HepG2 (cell line): ENCODE measurements at regions not wholly inside any gene's neighbourhood (a gene's known extent, or its start where the extent isn't known, plus 50 kb on each side); places are given as distances from the start of the nearest gene placed in this dataset.

Source experiments
- ATAC-seq: fragments of 200-7000 bp; cut with Tn5 transposase; 3 replicates; pipeline ENCODE4 v1.9.1; 2020; ENCODE audit warnings: mild to moderate bottlenecking, moderate library complexity
- BruUV-seq: library from RNA; stranded (reverse); fragments of 400-500 nt; replicated peaks from 2 replicates; lab custom pipeline; 2021; lab: Mats Ljungman, UMichigan
- CTCF ChIA-PET: fragments of 300-600 bp; formaldehyde crosslinking; extraction: SDS; loops from one replicate; lab custom pipeline; 2021; ENCODE audit warnings: low total read pairs, inconsistent platforms, low intra/inter-chr PET ratio; lab: Yijun Ruan, JAX
- POLR2A ChIA-PET: fragments of 350-600 bp; sonication (Branson Sonifier 250); formaldehyde crosslinking; loops from one replicate; lab custom pipeline; 2020; ENCODE audit warnings: antibody characterized with exemption, inconsistent platforms; lab: Yijun Ruan, JAX
- DNase-seq: peaks from one replicate; pipeline ENCODE4 v3.0.0-alpha.2; 2015; ENCODE audit warnings: low spot score
- FAIRE-seq: peaks from 3 replicates; lab custom pipeline; 2011; peaks lifted over from hg19 to GRCh38; lab: Jason Lieb, UNC
- H2AFZ ChIP-seq: one replicate; pipeline ENCODE4 v1.6.1; 2011; ENCODE audit warnings: low read length, inconsistent platforms
- H3K27ac ChIP-seq: fragments of 300-600 bp; 3 replicates; pipeline ENCODE4 v1.8.0; 2011; ENCODE audit warnings: mixed run types, mild to moderate bottlenecking, mixed read lengths, low read length, inconsistent platforms; ENCODE audit not compliant: insufficient read depth; ENCODE audit errors: extremely low read length
- H3K27me3 ChIP-seq, 2 experiments: fragments of 200-600 bp in 1 of 2; 2 replicates in 1 of 2; 3 replicates in 1 of 2; pipeline versions ENCODE4 v1.6.0 to v1.8.0; 2011; ENCODE audit warnings: low read length in 2 of 2, mild to moderate bottlenecking in 2 of 2, moderate library complexity in 2 of 2, inconsistent platforms in 1 of 2; ENCODE audit not compliant: insufficient read depth in 2 of 2, control insufficient read depth in 1 of 2
- H3K36me3 ChIP-seq, 2 experiments: fragments of 200-600 bp in 1 of 2; replicated peaks in 1 of 2; 2 replicates in 1 of 2; 3 replicates in 1 of 2; pipeline versions ENCODE4 v1.5.1 to v1.8.0; 2011; ENCODE audit warnings: low read length in 2 of 2, inconsistent platforms in 1 of 2; ENCODE audit not compliant: insufficient read depth in 2 of 2, control insufficient read depth in 1 of 2
- H3K4me1 ChIP-seq: 2 replicates; pipeline ENCODE4 v1.5.1; 2012; ENCODE audit warnings: low read length, inconsistent platforms; ENCODE audit not compliant: insufficient read depth
- H3K4me2 ChIP-seq: 2 replicates; pipeline ENCODE4 v1.6.0; 2011; ENCODE audit warnings: low read depth, low read length, inconsistent platforms
- H3K4me3 ChIP-seq, 3 experiments: fragments of 200-600 bp in 1 of 3; sonication (generic), shearing (Covaris generic) in 1 of 3; replicated peaks in 1 of 3; 2 replicates each; pipeline ENCODE4 v1.5.1; 2011 to 2016; ENCODE audit warnings: low read length in 3 of 3, inconsistent platforms in 2 of 3, low read depth in 2 of 3, mild to moderate bottlenecking in 2 of 3, control low read depth in 1 of 3, mixed read lengths in 1 of 3; ENCODE audit not compliant: insufficient read depth in 1 of 3
- H3K79me2 ChIP-seq: one replicate; pipeline ENCODE4 v1.6.1; 2011; ENCODE audit warnings: low read length, inconsistent platforms; ENCODE audit not compliant: insufficient read depth
- H3K9ac ChIP-seq: 2 replicates; pipeline ENCODE4 v1.6.0; 2011; ENCODE audit warnings: mild to moderate bottlenecking, low read depth, low read length, inconsistent platforms; ENCODE audit not compliant: insufficient read depth
- H3K9me3 ChIP-seq: 2 replicates; pipeline ENCODE4 v1.5.1; 2012; ENCODE audit warnings: mild to moderate bottlenecking, low read length
- H4K20me1 ChIP-seq: 2 replicates; pipeline ENCODE4 v1.6.0; 2011; ENCODE audit warnings: inconsistent platforms, mild to moderate bottlenecking, low read length, moderate library complexity; ENCODE audit not compliant: insufficient read depth
- ARHGAP35 ChIP-seq: sonication (generic); formaldehyde crosslinking; IDR thresholded peaks from 2 replicates; pipeline ENCODE4 v1.9.0; 2022; ENCODE audit warnings: mild to moderate bottlenecking, inconsistent platforms, moderate library complexity, missing genetic modification reagents, borderline replicate concordance
- ETV5 ChIP-seq: IDR thresholded peaks from 2 replicates; pipeline ENCODE4 v1.6.1; 2018; ENCODE audit warnings: missing biosample characterization, missing genetic modification reagents, inconsistent platforms, borderline replicate concordance
- FOXA1 ChIP-seq, 2 experiments: fragments of 450-650 bp in 1 of 2; sonication (generic) in 1 of 2; formaldehyde crosslinking in 1 of 2; IDR thresholded peaks; 2 replicates each; pipeline versions ENCODE4 v1.4.0 to v1.6.1; 2016 to 2020; ENCODE audit warnings: missing genetic modification reagents in 1 of 2
- GTF3A ChIP-seq: sonication (generic); formaldehyde crosslinking; conservative IDR thresholded peaks from 2 replicates; pipeline ENCODE4 v1.4.0; 2020; ENCODE audit warnings: mild to moderate bottlenecking, missing genetic modification reagents
- KMT2B ChIP-seq: IDR thresholded peaks from 2 replicates; pipeline ENCODE4 v1.6.1; 2016; ENCODE audit warnings: missing genetic modification reagents, missing compliant biosample characterization
- NR0B2 ChIP-seq: sonication (generic); formaldehyde crosslinking; IDR thresholded peaks from 2 replicates; pipeline ENCODE4 v1.4.0; 2020; ENCODE audit warnings: mild to moderate bottlenecking, missing genetic modification reagents
- POLR2G ChIP-seq: fragments of 200-400 bp; formaldehyde crosslinking; IDR thresholded peaks from 2 replicates; pipeline ENCODE4 v1.6.1; 2018; ENCODE audit warnings: mild to moderate bottlenecking, low read depth, low read length, moderate library complexity
- TFAP4 ChIP-seq: sonication (generic); IDR thresholded peaks from 2 replicates; pipeline ENCODE4 v1.6.1; 2016; ENCODE audit warnings: low read depth, borderline replicate concordance
- TOE1 ChIP-seq: sonication (generic); formaldehyde crosslinking; IDR thresholded peaks from 2 replicates; pipeline ENCODE4 v1.4.0; 2020; ENCODE audit warnings: mild to moderate bottlenecking, missing genetic modification reagents
- ZNF460 ChIP-seq: sonication (generic); formaldehyde crosslinking; IDR thresholded peaks from 2 replicates; pipeline ENCODE4 v1.5.1; 2020; ENCODE audit warnings: missing genetic modification reagents, mild to moderate bottlenecking, borderline replicate concordance
- ZNF569 ChIP-seq: sonication (generic); formaldehyde crosslinking; IDR thresholded peaks from 2 replicates; pipeline ENCODE4 v1.5.0; 2020; ENCODE audit warnings: mild to moderate bottlenecking, missing genetic modification reagents, moderate library complexity, borderline replicate concordance
- ZSCAN30 ChIP-seq: sonication (generic); formaldehyde crosslinking; IDR thresholded peaks from 2 replicates; pipeline ENCODE4 v1.5.0; 2020; ENCODE audit warnings: mild to moderate bottlenecking, missing genetic modification reagents
- WGBS: methylation state at CpG from one replicate; pipeline ENCODE4 v1.1.6; 2017; ENCODE audit warnings: low lambda C conversion rate; 5-methylcytosine and 5-hydroxymethylcytosine counted together
- in situ Hi-C: cut with HindIII; loops from 2 replicates; pipeline ENCODE4 v1.10.0; 2017; ENCODE audit warnings: low pct_unique_long_range_greater_than_20kb; ENCODE audit not compliant: extremely low pct_ligation_motif_present
- intact Hi-C: fragments of 100-400 bp; cut with micrococcal nuclease; formaldehyde crosslinking; loops from one replicate; pipeline ENCODE4 v1.10.0; 2022; ENCODE audit not compliant: unreplicated experiment
- TF ChIP-seq, protein P1 (sequence below): sonication (generic); formaldehyde crosslinking; IDR thresholded peaks from 2 replicates; pipeline ENCODE4 v1.4.0; 2020; ENCODE audit warnings: low read depth, mild to moderate bottlenecking, missing genetic modification reagents
- TF ChIP-seq, protein P2 (sequence below): sonication (generic); formaldehyde crosslinking; IDR thresholded peaks from 2 replicates; pipeline ENCODE4 v1.4.0; 2020; ENCODE audit warnings: mild to moderate bottlenecking, missing genetic modification reagents

- intact Hi-C loops (no loop called here), in situ Hi-C loops (no loop called here)
- WGBS: 35% methylated on average over 9 of the region's 9 CpGs
- CTCF ChIA-PET: no interaction called here
- BruUV-seq: no TSS peak
- H3K9me3 ChIP-seq: no peaks in the 10 kb centered on the region
- no peaks in the 10 kb centered on the region for H3K36me3 ChIP-seq
- FAIRE-seq (no peak), ATAC-seq (no peak), DNase-seq (no peak)
- no peak overlapping the region for H3K9ac ChIP-seq
- H3K27ac ChIP-seq: no peak overlapping the region
- H3K4me2 ChIP-seq: no peak overlapping the region
- no peak for TF ChIP-seq GTF3A (CRISPR knock-in tag)
- no peak for TF ChIP-seq TOE1
- TF ChIP-seq POLR2G: no peak
- TF ChIP-seq KMT2B (CRISPR knock-in tag): no peak
- TF ChIP-seq NR0B2 (CRISPR knock-in tag): no peak
- TF ChIP-seq ZSCAN30 (CRISPR knock-in tag): no peak
- TF ChIP-seq FOXA1 (IDR thresholded peaks at IDR 0.05): no peak
- no peak for TF ChIP-seq FOXA1 (CRISPR knock-in tag; IDR thresholded peaks at IDR 0.05)
- TF ChIP-seq TFAP4: no peak
- TF ChIP-seq ARHGAP35 (CRISPR knock-in tag): no peak
- TF ChIP-seq, protein P1, sequence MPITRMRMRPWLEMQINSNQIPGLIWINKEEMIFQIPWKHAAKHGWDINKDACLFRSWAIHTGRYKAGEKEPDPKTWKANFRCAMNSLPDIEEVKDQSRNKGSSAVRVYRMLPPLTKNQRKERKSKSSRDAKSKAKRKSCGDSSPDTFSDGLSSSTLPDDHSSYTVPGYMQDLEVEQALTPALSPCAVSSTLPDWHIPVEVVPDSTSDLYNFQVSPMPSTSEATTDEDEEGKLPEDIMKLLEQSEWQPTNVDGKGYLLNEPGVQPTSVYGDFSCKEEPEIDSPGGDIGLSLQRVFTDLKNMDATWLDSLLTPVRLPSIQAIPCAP: no peak
- no peak for TF ChIP-seq ZNF569 (CRISPR knock-in tag)
- TF ChIP-seq ETV5 (CRISPR knock-in tag): no peak
- TF ChIP-seq, protein P2, sequence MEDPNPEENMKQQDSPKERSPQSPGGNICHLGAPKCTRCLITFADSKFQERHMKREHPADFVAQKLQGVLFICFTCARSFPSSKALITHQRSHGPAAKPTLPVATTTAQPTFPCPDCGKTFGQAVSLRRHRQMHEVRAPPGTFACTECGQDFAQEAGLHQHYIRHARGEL: no peak
- TF ChIP-seq ZNF460: no peak
- H4K20me1 ChIP-seq: no peaks in the 10 kb centered on the region
- H3K79me2 ChIP-seq: no peaks in the 10 kb centered on the region
- H2AFZ ChIP-seq: no peak overlapping the region
- H3K4me3 ChIP-seq: no peak overlapping the region
- 0 out of 5 replicates have a peak, but pooled peaks cover 0 to 3% of the 10 kb centered on the region in 2 experiments for H3K27me3 ChIP-seq
- H3K4me1 ChIP-seq: no peaks in the 10 kb centered on the region
- POLR2A ChIA-PET: no interaction called here
These were observed 117.2 kb downstream of the GADD45G start for GRCh38 chr9:89721971-89722530.
